GM18867 (cell line): ENCODE measurements at regions not wholly inside any gene's neighbourhood (a gene's known extent, or its start where the extent isn't known, plus 50 kb on each side); places are given as distances from the start of the nearest gene placed in this dataset.

Experiments
- ATAC-seq: cut with Tn5 transposase; IDR thresholded peaks from one replicate; pipeline ENCODE4 v1.9.1; 2021; ENCODE audit warnings: mild to moderate bottlenecking, moderate library complexity; ENCODE audit not compliant: unreplicated experiment

DNA sequence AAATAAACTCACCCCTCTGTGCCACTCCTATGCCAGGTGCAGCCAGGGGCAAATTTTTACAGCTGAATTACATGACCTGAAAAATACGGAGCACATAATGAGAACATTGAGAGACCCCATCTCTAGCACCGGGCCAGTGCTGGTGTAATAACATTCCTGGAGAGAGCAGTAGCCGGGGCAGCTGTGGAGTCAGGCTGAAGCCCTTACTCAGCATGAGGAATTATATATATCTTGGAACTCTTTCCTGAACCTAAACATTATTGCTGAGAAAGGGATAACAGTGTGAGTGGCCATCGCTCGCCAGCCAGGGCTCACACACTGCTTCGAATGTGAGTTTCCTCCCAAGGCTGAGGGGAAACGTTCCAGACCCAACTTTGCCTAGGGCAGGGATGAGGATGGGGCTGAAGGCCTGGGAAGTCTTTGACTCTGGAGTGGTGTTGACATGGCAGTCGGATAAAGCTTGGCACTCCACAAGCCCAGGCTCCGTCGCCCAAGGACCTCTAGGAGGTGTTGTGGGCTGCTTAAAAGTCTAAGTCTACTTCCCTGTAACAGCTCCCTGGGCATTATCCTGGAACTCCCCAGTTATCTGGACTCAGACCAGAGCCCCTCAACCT lies 269.8 kb downstream of the CDC5L start:
- ATAC-seq = no peak

- no peak for ATAC-seq
Measured at GRCh38 chr6:44658571-44658970, 271.1 kb downstream of the CDC5L start.

DNA sequence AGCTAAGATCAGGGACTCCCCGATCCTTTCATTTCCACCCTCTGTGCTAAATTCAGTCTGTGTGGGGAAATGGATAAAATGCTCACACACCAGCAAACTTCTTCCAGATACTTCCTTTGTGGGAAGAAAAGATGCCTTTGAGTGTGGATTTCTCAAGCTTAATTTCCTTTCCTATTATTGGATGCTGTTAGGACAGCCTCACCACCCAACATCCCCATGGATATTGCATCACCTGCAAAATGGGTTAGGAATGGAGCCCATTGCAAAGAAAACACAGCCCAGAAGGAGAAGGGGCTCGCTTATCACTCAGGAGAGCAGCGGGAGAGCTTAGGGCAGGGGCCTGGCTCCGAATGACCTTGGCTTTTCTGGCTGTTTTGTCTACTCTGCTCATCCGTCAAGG lies 272.2 kb downstream of the CDC5L start:
- ATAC-seq = no peak

GRCh38 chr6:44660561-44661220 lies 273.2 kb downstream of the CDC5L start:
- ATAC-seq = no peak

GRCh38 chr6:44661221-44662008 lies 273.9 kb downstream of the CDC5L start:
- no peak for ATAC-seq

GRCh38 chr6:44662461-44663121 lies 275.1 kb downstream of the CDC5L start:
- ATAC-seq = no peak

DNA sequence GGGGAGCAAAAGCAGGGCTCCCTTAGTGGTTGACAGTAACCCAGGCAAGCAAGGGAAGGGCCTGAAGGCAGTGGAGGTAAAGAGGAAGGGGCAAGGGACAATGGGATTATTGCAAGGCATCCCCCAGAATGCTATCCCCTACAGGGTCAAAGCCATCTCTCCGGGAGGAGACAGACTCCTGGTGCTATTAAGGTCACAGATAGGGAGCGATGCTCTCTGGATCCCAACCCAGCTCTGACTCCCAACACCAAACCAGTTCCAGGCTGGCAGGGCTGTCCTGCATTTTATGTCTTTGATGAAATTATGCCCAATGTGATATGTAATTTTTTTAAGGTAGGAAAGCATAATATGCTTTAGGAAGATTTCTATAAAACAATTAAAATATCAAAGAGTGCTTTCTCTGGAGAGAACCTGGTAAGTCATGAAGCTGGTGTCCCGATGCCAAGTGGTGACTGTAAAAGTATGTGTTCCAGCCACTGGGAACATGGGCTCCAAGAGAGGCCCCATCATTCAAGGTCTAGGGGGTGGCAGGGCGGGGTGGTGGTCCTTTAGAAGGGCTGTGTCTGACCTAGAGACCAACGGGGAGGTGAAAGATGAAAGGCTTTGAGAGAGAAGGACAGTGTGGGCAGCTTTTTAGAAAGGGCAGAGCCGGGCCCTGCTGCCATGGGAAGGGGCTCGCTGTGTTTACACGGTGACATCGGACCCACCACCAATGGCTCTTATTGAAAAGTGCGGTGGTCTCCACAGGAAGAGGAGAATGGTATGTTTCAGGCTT lies 276.5 kb downstream of the CDC5L start:
- no peak for ATAC-seq

- no peak for ATAC-seq
Measured at GRCh38 chr6:44664716-44665115, 277.2 kb downstream of the CDC5L start.

DNA sequence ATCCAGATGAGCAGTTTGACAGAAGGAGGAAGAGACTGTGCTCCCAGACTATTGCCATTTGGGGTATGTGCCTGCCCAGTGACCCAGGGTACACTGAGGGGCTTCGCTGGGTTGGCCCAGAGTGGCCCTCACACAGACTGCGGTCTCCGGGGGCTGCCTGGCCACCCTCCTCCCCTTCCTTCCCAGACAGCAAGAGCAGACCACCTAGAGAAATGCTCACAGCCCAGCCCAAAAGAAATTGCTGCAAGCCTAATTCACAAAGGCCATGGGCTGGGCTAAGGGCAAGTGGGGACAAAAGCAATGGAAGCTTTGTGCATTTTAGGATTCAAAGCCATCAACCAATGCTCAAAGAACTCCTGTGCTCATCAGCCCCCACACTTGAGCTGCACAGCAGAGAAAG lies 277.6 kb downstream of the CDC5L start:
- ATAC-seq = no peak

DNA sequence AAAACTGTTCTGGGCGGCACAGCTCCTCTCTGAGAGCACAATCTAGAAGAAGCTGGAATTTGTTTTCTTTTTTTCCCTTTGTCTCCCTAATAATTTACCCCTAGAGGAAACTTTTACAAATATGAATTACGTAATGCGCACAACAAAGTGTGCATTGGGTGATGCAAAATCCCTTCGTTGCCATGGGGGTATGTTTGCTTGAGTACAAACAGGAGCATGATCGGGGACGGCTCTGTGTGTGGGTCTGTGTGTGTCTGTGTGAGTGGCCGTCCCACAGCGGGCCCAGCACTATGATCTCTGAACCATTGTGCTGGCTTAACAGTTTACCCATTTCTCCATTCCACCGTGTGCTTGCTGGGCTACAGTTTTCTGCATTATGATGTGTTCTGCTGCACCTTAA lies 278.2 kb downstream of the CDC5L start:
- ATAC-seq = no peak

- ATAC-seq = no peak
Measured at GRCh38 chr6:44666324-44666723, 278.8 kb downstream of the CDC5L start.

GRCh38 chr6:44667226-44667625 lies 279.7 kb downstream of the CDC5L start:
- no peak for ATAC-seq

DNA sequence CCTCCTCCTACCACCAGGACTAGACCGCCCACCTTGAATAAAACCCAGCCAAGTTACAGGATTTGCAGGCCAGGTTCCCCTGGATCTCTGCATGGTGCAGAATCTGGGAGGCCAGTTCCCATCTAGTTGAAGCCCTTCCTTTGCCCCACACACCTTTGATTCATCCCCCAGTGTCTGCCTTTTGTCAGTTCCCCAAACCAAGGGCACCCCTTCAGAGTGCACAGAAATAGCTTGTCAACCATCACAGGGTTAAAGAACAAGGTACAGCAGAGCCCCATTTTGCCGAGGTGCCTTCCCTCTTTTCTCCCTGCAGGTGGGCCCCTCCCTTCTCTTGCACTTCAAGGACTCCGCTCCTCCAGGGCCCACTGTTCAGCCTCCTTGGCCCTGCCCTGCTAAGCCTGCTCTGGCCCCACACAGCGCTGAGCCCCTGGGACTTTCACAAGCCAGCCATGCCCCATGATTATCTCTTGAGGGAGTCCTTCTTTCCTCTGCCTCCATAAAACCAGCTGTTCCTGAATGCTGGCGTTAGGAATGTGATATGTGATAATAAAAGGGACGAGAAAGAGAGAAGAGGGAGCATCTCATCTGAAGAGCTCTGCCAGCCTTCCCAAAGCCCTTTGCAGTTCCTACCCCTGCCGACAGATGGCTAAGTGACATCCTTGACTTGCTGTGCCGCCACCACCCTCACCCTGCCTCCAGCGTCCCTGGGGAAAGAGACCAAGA lies 280.3 kb downstream of the CDC5L start:
- peak; percentile 65 for ATAC-seq

- ATAC-seq = no peak
Measured at GRCh38 chr6:44668391-44668930, 281.0 kb downstream of the CDC5L start.

GRCh38 chr6:44668976-44669934 lies 281.7 kb downstream of the CDC5L start:
- ATAC-seq = no peak

- ATAC-seq = no peak
Measured at GRCh38 chr6:44670146-44670545, 282.6 kb downstream of the CDC5L start.

- ATAC-seq = no peak
Measured at GRCh38 chr6:44671333-44671732, 283.8 kb downstream of the CDC5L start.

DNA sequence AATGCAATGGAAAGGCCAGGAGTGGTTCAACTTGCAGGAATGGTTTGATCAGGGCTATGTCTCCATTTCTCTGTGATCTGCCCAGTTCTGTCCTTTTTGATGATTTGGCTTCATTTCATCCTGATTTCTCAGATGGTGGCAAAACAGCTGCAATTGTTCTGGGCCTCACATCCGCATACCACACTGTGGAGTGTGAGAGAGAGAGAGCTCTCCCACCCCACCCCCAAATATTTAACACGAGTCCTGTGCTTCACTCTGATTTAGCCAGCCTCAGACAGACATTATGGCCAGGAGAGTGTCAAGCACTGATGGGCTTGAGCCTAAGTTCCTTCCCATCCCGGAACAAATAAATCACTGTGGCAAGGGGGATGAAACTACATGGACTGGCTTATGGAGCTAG lies 284.6 kb downstream of the CDC5L start:
- no peak for ATAC-seq

GRCh38 chr6:44672841-44673240 lies 285.3 kb downstream of the CDC5L start:
- no peak for ATAC-seq
